ENCODE measurements at regions not wholly inside any gene's neighbourhood (a gene's known extent, or its start where the extent isn't known, plus 50 kb on each side); places are given as distances from the start of the nearest gene placed in this dataset.

DNA sequence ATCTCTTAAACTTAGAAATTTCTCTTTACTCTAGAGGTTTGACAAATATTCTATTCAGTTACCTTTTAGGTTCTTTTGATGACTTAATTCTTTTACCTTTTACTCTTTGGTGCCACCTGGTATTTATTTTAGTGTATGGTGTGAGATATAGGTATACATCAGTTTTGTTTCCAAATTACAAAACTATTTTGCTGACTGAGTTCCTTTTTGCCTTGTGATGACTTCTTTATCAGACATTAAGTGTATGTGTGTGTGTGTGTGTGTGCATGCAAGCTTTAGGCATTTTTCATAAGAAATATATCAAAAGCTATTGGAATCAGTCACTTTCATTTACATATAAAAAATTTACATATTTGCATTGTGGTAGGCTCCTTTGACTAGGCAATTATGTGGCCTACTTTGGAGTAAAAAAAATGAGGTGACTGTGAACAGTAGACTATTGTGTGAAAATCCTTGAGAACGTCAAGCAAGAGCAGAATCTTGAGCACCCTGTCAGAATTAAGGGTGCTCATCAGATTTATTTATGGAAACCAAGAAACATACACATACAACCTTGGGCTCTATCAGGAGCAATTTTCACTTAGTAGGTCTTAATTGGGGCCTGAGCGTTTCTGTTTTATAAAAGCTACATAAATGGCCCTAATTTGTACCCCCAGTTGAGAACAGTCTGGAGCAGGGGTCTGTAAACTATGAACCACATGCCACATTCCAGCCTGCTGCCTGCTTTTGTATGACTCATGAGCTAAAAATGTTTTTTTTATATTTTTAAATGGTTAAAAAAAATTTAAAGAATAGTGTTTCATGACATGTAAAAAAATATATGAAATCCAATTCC, 415.9 kb downstream of the SLC4A3 start:
- intact Hi-C loops (cut with DNase I), result no loop called here
- Histone ChIP-seq H3K27me3 (no peaks in the 10 kb centered on the region), H3K36me3 (no peaks in the 10 kb centered on the region), H3K27ac (no peak overlapping the region), H3K4me1 (no peaks in the 10 kb centered on the region), H3K9me3 (no peaks in the 10 kb centered on the region), H3K4me3 (no peak overlapping the region)
- ATAC-seq (no peak), DNase-seq (no peak), FAIRE-seq (no peak)
- TF ChIP-seq, protein P1, sequence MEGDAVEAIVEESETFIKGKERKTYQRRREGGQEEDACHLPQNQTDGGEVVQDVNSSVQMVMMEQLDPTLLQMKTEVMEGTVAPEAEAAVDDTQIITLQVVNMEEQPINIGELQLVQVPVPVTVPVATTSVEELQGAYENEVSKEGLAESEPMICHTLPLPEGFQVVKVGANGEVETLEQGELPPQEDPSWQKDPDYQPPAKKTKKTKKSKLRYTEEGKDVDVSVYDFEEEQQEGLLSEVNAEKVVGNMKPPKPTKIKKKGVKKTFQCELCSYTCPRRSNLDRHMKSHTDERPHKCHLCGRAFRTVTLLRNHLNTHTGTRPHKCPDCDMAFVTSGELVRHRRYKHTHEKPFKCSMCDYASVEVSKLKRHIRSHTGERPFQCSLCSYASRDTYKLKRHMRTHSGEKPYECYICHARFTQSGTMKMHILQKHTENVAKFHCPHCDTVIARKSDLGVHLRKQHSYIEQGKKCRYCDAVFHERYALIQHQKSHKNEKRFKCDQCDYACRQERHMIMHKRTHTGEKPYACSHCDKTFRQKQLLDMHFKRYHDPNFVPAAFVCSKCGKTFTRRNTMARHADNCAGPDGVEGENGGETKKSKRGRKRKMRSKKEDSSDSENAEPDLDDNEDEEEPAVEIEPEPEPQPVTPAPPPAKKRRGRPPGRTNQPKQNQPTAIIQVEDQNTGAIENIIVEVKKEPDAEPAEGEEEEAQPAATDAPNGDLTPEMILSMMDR (IDR thresholded peaks at IDR 0.05), result no peak
- 55 to 62% methylated on average over 2 of the region's 2 CpGs for WGBS, 2 donors

DNA sequence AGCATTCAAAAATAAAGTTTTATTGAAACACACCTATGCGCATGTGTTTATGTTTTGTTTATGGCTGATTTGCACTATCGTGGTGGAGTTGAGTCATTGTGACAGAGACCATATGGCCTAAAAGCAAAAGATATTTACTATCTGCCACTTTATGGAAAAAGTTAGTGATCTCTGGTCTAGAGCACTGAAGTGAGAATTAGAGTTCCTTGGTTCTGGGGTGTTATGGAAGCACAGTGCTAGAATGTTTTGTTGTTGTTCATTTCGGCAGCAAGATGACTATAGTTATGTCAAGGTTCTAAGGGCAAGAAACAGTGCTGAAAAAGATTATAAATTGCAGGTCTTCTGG, 416.5 kb downstream of the SLC4A3 start:
- Histone ChIP-seq H3K4me1 (no peaks in the 10 kb centered on the region), H3K4me3 (no peak overlapping the region), H3K27me3 (no peaks in the 10 kb centered on the region), H3K27ac (no peak overlapping the region), H3K9me3 (no peaks in the 10 kb centered on the region), H3K36me3 (no peaks in the 10 kb centered on the region)
- WGBS, 2 donors, result 77 to 94% methylated on average over 3 of the region's 3 CpGs
- DNase-seq (no peak), ATAC-seq (no peak), FAIRE-seq (no peak)
- TF ChIP-seq, protein P1 (IDR thresholded peaks at IDR 0.05), result no peak
- intact Hi-C loops (cut with DNase I), result no loop called here

DNA sequence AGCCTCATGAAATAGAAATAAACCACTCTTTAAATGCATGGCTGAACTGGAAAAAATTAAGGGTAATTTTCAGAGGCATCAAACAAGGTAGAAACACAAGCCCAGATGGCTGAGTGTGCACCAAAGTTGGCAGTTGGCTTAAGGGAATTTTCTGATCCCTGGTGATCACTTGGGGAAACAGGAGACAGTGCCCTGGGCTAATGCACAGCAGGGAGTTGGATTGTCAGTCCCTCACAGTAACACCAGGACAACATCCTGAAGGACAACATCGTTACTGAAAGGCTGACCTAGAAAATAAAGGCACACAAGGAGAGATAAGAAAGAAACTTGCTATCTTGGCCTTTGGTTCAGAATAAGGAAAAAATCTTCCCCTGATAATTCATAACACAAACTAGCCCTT, 417.0 kb downstream of the SLC4A3 start:
- Histone ChIP-seq H3K4me1 (no peaks in the 10 kb centered on the region), H3K36me3 (no peaks in the 10 kb centered on the region), H3K9me3 (no peaks in the 10 kb centered on the region), H3K27me3 (no peaks in the 10 kb centered on the region), H3K27ac (no peak overlapping the region), H3K4me3 (no peak overlapping the region)
- 38 to 44% methylated on average over 1 of the region's 1 CpG for WGBS, 2 donors
- no peak for DNase-seq
- TF ChIP-seq, protein P1 (IDR thresholded peaks at IDR 0.05), result no peak
- intact Hi-C loops (cut with DNase I), result no loop called here
- no peak for FAIRE-seq
- no peak for ATAC-seq

DNA sequence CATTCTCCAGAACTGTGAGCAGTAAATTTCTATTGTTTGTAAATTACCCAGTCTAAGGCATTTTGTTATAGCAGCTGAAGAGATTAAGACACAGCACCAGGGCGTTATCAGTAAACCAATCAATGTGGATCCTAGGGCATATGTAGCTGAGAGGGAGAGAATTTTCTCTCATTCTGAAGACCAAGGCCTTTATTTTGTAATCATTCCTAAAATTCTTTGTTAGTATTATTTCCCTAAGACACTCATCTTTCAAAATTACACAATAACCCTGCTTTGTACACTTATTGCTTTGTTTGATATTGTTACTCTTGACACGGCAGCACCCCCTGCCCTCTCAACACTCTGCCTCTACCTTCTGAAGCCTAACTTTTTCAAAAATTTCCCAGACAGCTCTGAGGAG, 419.1 kb downstream of the SLC4A3 start:
- 58 to 71% methylated on average over 2 of the region's 2 CpGs for WGBS, 2 donors
- no peak for ATAC-seq
- H3K4me3 ChIP-seq, result no peak overlapping the region
- intact Hi-C loops (cut with DNase I), result no loop called here
- H3K9me3 ChIP-seq, result no peaks in the 10 kb centered on the region
- no peaks in the 10 kb centered on the region for H3K4me1 ChIP-seq
- no peak for FAIRE-seq
- H3K36me3 ChIP-seq, result no peaks in the 10 kb centered on the region
- no peaks in the 10 kb centered on the region for H3K27me3 ChIP-seq
- H3K27ac ChIP-seq, result no peak overlapping the region
- TF ChIP-seq, protein P1 (IDR thresholded peaks at IDR 0.05), result no peak
- DNase-seq, result no peak

DNA sequence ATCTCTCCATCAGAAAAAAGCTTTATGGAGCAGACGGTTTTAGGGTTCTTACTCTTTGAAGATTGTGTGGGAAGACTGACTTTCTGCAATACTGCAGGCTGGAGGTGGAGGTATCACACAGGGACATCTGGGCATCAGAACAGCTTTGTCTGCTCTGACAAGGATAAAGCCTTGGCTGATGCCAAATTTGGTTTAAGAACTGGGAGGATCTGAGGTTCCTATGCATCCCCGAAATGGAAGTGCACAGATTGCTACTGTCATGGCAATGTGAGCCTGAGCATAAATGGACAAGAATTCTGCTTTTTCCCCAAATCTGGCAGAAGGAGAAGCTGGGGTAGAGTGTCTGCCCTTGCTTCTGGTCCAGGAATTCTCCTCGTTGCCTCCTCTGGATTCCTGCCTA, 424.3 kb downstream of the SLC4A3 start:
- FAIRE-seq (no peak), DNase-seq (no peak), ATAC-seq (no peak)
- WGBS, 2 donors, result 75 to 78% methylated on average over 3 of the region's 3 CpGs
- H3K27me3 ChIP-seq, result no peaks in the 10 kb centered on the region
- no peaks in the 10 kb centered on the region for H3K36me3 ChIP-seq
- H3K9me3 ChIP-seq, result no peaks in the 10 kb centered on the region
- H3K4me1 ChIP-seq, result no peaks in the 10 kb centered on the region
- H3K27ac ChIP-seq, result no peak overlapping the region
- TF ChIP-seq, protein P1 (IDR thresholded peaks at IDR 0.05), result no peak
- no peak overlapping the region for H3K4me3 ChIP-seq
- intact Hi-C loops (cut with DNase I), result no loop called here

All from pancreas (tissue), 10 donors.